OCI-LY1 (cell line): ENCODE measurements at regions not wholly inside any gene's neighbourhood (a gene's known extent, or its start where the extent isn't known, plus 50 kb on each side); places are given as distances from the start of the nearest gene placed in this dataset.

Source experiments
- H2AFZ ChIP-seq: fragments of 200-600 bp; sonication (generic), shearing (Covaris generic); 2 replicates; pipeline ENCODE4 v1.6.0; 2014; ENCODE audit warnings: antibody characterized with exemption, mild to moderate bottlenecking, low read length
- H3F3A ChIP-seq: fragments of 200-600 bp; sonication (generic), shearing (Covaris generic); 2 replicates; pipeline ENCODE4 v1.6.0; 2014; ENCODE audit warnings: mild to moderate bottlenecking, antibody characterized with exemption, low read length, moderate library complexity; ENCODE audit not compliant: insufficient read depth
- H3K27ac ChIP-seq: fragments of 200-600 bp; sonication (generic); 2 replicates; pipeline ENCODE4 v1.5.1; 2014; ENCODE audit warnings: low read length, mixed run types, mild to moderate bottlenecking, low read depth; ENCODE audit not compliant: poor library complexity, severe bottlenecking
- H3K27me3 ChIP-seq: fragments of 200-600 bp; sonication (generic); 2 replicates; pipeline ENCODE4 v1.6.0; 2014; ENCODE audit warnings: antibody characterized with exemption, mild to moderate bottlenecking, low read length, moderate library complexity; ENCODE audit not compliant: insufficient read depth
- H3K36me3 ChIP-seq: fragments of 200-600 bp; sonication (generic); 2 replicates; pipeline ENCODE4 v1.6.1; 2014; ENCODE audit warnings: mild to moderate bottlenecking, antibody characterized with exemption, low read length, moderate library complexity, mixed read lengths; ENCODE audit not compliant: insufficient read depth
- H3K4me1 ChIP-seq: fragments of 200-600 bp; sonication (generic); 2 replicates; pipeline ENCODE4 v1.5.1; 2014; ENCODE audit warnings: mild to moderate bottlenecking, low read length, moderate library complexity; ENCODE audit not compliant: insufficient read depth, severe bottlenecking
- H3K4me2 ChIP-seq: fragments of 200-600 bp; sonication (generic), shearing (Covaris generic); 2 replicates; pipeline ENCODE4 v1.6.1; 2014; ENCODE audit warnings: low read length
- H3K4me3 ChIP-seq: fragments of 200-600 bp; sonication (generic); 2 replicates; pipeline ENCODE4 v1.5.1; 2014; ENCODE audit warnings: low read length, low read depth, mild to moderate bottlenecking, mixed read lengths; ENCODE audit not compliant: poor library complexity, severe bottlenecking
- H3K79me2 ChIP-seq: fragments of 200-600 bp; shearing (Covaris generic); 2 replicates; pipeline ENCODE4 v1.6.1; 2016; ENCODE audit warnings: mixed run types, low read length, mixed read lengths; ENCODE audit not compliant: insufficient read depth
- H3K9ac ChIP-seq: fragments of 200-600 bp; sonication (generic), shearing (Covaris generic); 2 replicates; pipeline ENCODE4 v1.6.1; 2014; ENCODE audit warnings: mild to moderate bottlenecking, low read length, mixed read lengths
- H3K9me2 ChIP-seq: fragments of 200-600 bp; sonication (generic), shearing (Covaris generic); 2 replicates; pipeline ENCODE4 v1.6.1; 2014; ENCODE audit warnings: low read depth, mild to moderate bottlenecking, low read length, mixed read lengths
- H3K9me3 ChIP-seq: fragments of 200-600 bp; shearing (Covaris generic); 2 replicates; pipeline ENCODE4 v1.6.1; 2014; ENCODE audit warnings: low read length, mixed read lengths
- H4K20me1 ChIP-seq: fragments of 200-600 bp; sonication (generic), shearing (Covaris generic); 2 replicates; pipeline ENCODE4 v1.6.0; 2016; ENCODE audit warnings: mild to moderate bottlenecking, low read length; ENCODE audit not compliant: insufficient read depth
- EZH2 ChIP-seq: fragments of 200-600 bp; sonication (generic), shearing (Covaris generic); IDR thresholded peaks from 2 replicates; pipeline ENCODE4 v1.8.0; 2017; ENCODE audit warnings: borderline replicate concordance, mixed run types, mild to moderate bottlenecking, antibody characterized with exemption, low read length, moderate library complexity, mixed read lengths
- TF ChIP-seq, protein P1 (sequence below): fragments of 200-600 bp; sonication (generic), shearing (Covaris generic); IDR thresholded peaks from 2 replicates; pipeline ENCODE4 v1.5.1; 2017; ENCODE audit warnings: mild to moderate bottlenecking, antibody characterized with exemption, low read length, moderate library complexity, mixed read lengths

- Histone ChIP-seq H3K4me1 (no peaks in the 10 kb centered on the region), H3K9me2 (no peaks in the 10 kb centered on the region), H3K27ac (no peak overlapping the region), H3K9ac (no peak overlapping the region), H3K36me3 (no peaks in the 10 kb centered on the region), H4K20me1 (no peaks in the 10 kb centered on the region), H3K4me3 (no peak overlapping the region), H3K27me3 (no peaks in the 10 kb centered on the region), H2AFZ (no peak overlapping the region), H3K9me3 (no peaks in the 10 kb centered on the region), H3K79me2 (no peaks in the 10 kb centered on the region), H3K4me2 (no peak overlapping the region), H3F3A (no peaks in the 10 kb centered on the region)
- TF ChIP-seq EZH2: no peak
- TF ChIP-seq, protein P1, sequence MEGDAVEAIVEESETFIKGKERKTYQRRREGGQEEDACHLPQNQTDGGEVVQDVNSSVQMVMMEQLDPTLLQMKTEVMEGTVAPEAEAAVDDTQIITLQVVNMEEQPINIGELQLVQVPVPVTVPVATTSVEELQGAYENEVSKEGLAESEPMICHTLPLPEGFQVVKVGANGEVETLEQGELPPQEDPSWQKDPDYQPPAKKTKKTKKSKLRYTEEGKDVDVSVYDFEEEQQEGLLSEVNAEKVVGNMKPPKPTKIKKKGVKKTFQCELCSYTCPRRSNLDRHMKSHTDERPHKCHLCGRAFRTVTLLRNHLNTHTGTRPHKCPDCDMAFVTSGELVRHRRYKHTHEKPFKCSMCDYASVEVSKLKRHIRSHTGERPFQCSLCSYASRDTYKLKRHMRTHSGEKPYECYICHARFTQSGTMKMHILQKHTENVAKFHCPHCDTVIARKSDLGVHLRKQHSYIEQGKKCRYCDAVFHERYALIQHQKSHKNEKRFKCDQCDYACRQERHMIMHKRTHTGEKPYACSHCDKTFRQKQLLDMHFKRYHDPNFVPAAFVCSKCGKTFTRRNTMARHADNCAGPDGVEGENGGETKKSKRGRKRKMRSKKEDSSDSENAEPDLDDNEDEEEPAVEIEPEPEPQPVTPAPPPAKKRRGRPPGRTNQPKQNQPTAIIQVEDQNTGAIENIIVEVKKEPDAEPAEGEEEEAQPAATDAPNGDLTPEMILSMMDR: no peak
Observed at GRCh38 chr5:159695741-159696294, 220.5 kb upstream of the ADRA1B start.

DNA sequence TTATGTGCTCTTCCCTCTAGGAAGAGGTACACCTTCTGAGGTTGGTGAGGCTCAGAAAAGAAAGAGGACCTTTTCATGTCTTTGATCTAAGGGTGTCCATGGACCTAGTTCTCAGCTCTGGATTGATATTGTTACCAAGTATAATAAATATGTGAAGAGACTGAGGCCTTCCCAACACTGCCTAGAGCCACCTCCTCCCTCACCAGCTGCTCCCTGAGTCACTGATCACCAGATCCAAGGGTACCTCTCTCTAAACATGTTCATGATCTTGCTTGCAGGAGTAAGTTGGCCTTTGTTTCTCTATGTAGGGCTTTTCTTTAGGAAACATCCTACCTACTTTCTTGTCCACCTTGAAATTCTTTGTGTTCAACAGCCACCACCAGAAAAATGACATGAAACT is 218.8 kb upstream of the ADRA1B start:
- Histone ChIP-seq H3K9me2 (no peaks in the 10 kb centered on the region), H3K36me3 (no peaks in the 10 kb centered on the region), H3K79me2 (no peaks in the 10 kb centered on the region), H3K4me3 (no peak overlapping the region), H3F3A (no peaks in the 10 kb centered on the region), H3K9ac (no peak overlapping the region), H3K27ac (no peak overlapping the region), H3K4me2 (no peak overlapping the region), H2AFZ (no peak overlapping the region), H4K20me1 (no peaks in the 10 kb centered on the region), H3K27me3 (no peaks in the 10 kb centered on the region), H3K9me3 (no peaks in the 10 kb centered on the region), H3K4me1 (no peaks in the 10 kb centered on the region)
- no peak for TF ChIP-seq EZH2
- TF ChIP-seq, protein P1: no peak

GRCh38 chr5:159698322-159698721 is 218.0 kb upstream of the ADRA1B start:
- Histone ChIP-seq H3K4me2 (no peak overlapping the region), H3K4me3 (no peak overlapping the region), H3K27me3 (no peaks in the 10 kb centered on the region), H3K9me3 (no peaks in the 10 kb centered on the region), H3K79me2 (no peaks in the 10 kb centered on the region), H3K27ac (no peak overlapping the region), H2AFZ (no peak overlapping the region), H3K9ac (no peak overlapping the region), H3K9me2 (no peaks in the 10 kb centered on the region), H4K20me1 (no peaks in the 10 kb centered on the region), H3F3A (no peaks in the 10 kb centered on the region), H3K36me3 (no peaks in the 10 kb centered on the region), H3K4me1 (no peaks in the 10 kb centered on the region)
- TF ChIP-seq, protein P1: no peak
- no peak for TF ChIP-seq EZH2
